SK-MEL-5 (cell line): ENCODE measurements at regions not wholly inside any gene's neighbourhood (a gene's known extent, or its start where the extent isn't known, plus 50 kb on each side); places are given as distances from the start of the nearest gene placed in this dataset.

Experiments
- DNase-seq: peaks from one replicate; pipeline ENCODE4 v3.0.0-alpha.2; 2016; ENCODE audit warnings: low read depth, low spot score
- in situ Hi-C: cut with HindIII; loops from 2 replicates; pipeline ENCODE4 v1.10.0; 2016; ENCODE audit warnings: low sequenced_read_pairs, high pct_unique_total_duplicates, low pct_unique_long_range_greater_than_20kb

- in situ Hi-C loops, result no loop called here
These were observed 171.4 kb downstream of the CNTN3 start for GRCh38 chr3:74443102-74443501.

GRCh38 chr3:74442683-74443082, 171.8 kb downstream of the CNTN3 start:
- in situ Hi-C loops, result no loop called here
- DNase-seq, result no peak

More at GRCh38 chr3:74443102-74443501, 171.4 kb downstream of the CNTN3 start:
- DNase-seq, result no peak

DNA sequence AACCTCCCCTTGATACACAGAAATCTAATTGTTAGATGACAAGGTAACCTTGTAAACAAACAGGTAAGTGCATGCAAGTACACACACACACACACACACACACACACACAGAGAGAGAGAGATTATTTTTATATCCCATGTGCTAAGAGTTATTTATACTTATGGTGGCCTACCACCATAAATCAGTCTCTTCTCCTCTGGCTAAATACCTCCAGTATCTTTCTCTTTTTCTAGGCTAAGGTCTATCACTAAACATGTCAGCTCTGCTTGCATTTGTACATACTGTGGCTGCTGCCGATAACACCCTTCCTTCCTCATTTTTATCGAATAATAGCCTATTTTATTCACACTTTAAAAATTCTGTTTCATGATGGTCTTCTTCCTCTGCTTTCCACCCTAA, 172.4 kb downstream of the CNTN3 start:
- DNase-seq, result no peak
- in situ Hi-C loops, result no loop called here

- DNase-seq, result no peak
These were observed 178.3 kb downstream of the CNTN3 start for GRCh38 chr3:74436184-74436583.

DNA sequence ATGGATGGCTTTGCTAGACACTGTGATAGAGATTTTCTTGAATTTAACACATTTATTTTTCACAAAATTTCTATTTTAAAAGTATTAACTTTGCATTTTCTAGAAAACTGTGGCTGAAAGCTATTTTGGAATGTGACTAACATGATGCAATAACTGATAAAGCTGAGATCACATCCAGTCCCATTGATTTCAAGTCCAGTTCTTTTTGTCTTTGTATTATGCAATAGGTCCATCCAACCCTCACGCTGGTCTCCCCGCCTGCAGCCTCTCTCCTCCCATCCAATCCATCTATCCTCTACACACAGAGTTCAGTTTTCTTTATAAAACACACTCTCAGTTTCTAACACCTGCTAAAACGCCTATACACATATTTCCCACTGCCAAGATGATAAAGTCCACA, 178.8 kb downstream of the CNTN3 start:
- in situ Hi-C loops, result no loop called here
- no peak for DNase-seq

More at GRCh38 chr3:74436184-74436583, 178.3 kb downstream of the CNTN3 start:
- in situ Hi-C loops, result no loop called here

GRCh38 chr3:74434406-74434805, 180.1 kb downstream of the CNTN3 start:
- DNase-seq, result no peak
- in situ Hi-C loops, result no loop called here

DNA sequence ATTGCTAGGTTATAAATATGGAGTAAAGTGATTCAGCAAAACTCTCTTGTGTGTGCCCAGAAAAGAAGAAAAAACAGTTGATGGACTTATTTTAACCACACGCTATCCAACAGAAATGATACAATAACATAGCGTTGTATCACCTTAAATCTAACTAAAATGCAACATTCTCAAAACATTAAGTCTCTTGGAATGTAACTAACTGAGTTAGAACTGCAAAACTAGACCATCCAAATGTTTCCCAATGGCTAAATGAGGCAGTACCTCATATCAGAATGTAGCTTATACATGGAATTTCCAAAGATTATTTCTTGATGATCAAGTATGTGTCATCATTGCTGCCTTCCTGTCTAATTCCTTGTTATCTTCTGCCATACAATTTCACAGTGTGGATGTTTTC, 187.9 kb downstream of the CNTN3 start:
- no peak for DNase-seq
- in situ Hi-C loops, result no loop called here

GRCh38 chr3:74423867-74424266, 190.6 kb downstream of the CNTN3 start:
- in situ Hi-C loops, result no loop called here
- no peak for DNase-seq

- in situ Hi-C loops, result no loop called here
- no peak for DNase-seq
These were observed 193.8 kb downstream of the CNTN3 start for GRCh38 chr3:74420538-74421124.

GRCh38 chr3:74415731-74416130, 198.7 kb downstream of the CNTN3 start:
- in situ Hi-C loops, result no loop called here

GRCh38 chr3:74413547-74414241, 200.8 kb downstream of the CNTN3 start:
- DNase-seq, result no peak
- in situ Hi-C loops, result no loop called here

More at GRCh38 chr3:74415731-74416130, 198.7 kb downstream of the CNTN3 start:
- DNase-seq, result no peak

DNA sequence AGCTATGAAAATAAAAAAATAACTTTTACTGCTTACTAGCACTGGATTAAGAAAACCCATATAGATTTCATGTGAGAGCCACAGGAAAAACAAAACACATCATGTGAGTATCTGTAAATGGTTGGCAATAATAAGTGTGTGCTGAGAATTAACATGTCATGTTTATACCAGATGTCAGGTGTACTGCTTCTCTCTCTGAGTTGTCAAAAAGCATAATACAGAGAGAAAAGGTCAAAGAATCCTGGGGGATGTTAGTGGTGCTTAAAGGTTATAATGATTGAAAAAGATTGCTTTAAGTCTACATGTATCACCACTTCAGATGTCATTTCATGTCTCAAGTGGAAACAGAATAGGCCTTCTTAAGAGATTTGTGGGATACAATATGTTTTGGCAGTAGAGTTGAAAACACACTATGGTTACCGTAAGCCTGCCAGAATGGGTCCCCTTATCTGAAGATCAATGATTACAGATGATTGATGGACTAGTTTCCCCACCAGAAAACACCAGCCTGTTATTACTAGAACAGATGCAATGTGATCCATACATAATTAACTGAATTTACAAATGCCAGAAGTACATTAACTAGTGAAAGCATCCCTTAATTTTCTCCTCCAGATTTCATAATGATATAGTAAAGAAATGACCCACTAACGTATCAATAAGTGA, 204.1 kb downstream of the CNTN3 start:
- DNase-seq, result no peak
- in situ Hi-C loops, result no loop called here

DNA sequence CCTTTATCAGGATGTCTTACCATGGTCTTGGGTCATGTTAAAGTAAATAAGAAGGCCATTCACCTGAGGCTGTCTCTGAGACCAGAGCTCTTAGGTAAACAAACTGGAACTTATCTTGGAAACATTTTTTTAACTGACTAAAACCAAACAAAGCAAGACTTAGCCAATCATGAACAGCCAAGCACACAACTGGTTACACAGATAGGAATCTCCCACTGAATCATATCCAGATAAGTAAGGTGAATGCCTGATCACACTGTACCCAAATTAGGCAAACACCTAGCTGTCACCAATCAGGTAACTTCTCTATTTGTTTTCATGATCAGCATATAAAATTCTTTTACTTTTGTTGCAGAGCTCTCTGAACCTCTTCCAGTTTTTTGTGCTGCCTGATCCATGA, 205.4 kb downstream of the CNTN3 start:
- no peak for DNase-seq
- in situ Hi-C loops, result no loop called here

GRCh38 chr3:74403307-74403706, 211.2 kb downstream of the CNTN3 start:
- in situ Hi-C loops, result no loop called here
- DNase-seq, result no peak

DNA sequence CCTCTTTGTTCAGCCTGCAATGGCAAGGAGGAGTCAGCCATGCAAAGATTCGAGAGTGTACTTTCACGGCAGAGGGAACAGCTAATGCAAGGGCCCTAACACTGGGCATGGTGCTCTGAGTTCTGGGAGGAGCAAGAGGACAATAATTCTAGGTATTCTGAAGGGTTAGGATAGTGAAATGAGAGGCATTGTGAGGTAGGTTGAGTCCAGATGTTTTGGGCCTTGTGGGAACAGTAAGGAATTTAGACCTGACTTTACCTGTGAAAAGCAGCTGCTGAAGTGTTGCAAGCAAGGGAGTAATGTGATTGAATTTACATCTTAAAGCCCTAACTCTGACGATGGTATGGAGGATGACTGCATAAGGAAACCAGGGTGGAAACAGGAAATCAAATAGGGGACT, 211.6 kb downstream of the CNTN3 start:
- in situ Hi-C loops, result no loop called here
- no peak for DNase-seq

- no peak for DNase-seq
- in situ Hi-C loops, result no loop called here
These were observed 221.0 kb downstream of the CNTN3 start for GRCh38 chr3:74393426-74393825.

GRCh38 chr3:74390121-74390877, 224.2 kb downstream of the CNTN3 start:
- in situ Hi-C loops, result no loop called here
- no peak for DNase-seq

DNA sequence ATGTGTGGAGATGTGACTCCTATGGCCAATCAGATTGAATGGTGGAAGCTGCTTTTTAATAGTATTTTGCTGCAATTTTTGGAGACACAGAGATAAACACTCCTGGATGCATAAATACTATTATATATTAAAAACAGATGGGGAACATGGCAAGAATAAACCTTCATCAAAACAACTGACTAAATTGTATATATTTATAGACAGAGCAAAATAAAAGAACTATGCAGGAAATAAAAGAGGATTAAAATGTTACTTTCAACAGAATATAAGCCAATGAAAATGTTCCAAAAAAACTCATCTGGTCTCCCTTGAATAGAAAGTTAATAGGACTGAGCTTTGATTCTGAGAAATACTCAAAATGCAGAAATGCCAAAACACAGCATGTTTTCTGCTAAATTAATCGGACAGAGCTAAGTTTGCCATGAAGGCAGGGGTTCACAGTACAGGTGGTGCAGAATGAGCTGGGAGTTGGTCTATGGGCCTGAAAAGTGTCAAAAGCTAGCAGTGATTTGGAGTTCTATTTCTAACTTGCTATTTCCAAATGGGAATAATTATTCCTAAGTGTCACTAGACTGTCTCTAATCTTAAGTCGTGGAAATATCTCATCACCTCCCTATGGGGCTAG, 227.2 kb downstream of the CNTN3 start:
- no peak for DNase-seq
- in situ Hi-C loops, result no loop called here
